Smooth muscle cell (in vitro differentiated cells): ENCODE measurements at regions not wholly inside any gene's neighbourhood (a gene's known extent, or its start where the extent isn't known, plus 50 kb on each side); places are given as distances from the start of the nearest gene placed in this dataset.

Source experiments
- DNase-seq: peaks from one replicate; lab custom pipeline; 2025; ENCODE audit not compliant: unreplicated experiment; lab: John Stamatoyannopoulos, UW
- H2AFZ ChIP-seq: fragments of 200-600 bp; sonication (generic); 2 replicates; pipeline ENCODE4 v1.6.0; 2016; ENCODE audit warnings: antibody characterized with exemption, low read depth, mild to moderate bottlenecking
- H3F3A ChIP-seq: fragments of 200-600 bp; sonication (generic); 2 replicates; pipeline ENCODE4 v1.6.0; 2017; ENCODE audit warnings: antibody characterized with exemption, low read depth
- H3K27ac ChIP-seq: fragments of 200-600 bp; sonication (generic); 2 replicates; pipeline ENCODE4 v1.5.1; 2016; ENCODE audit warnings: low read depth, mild to moderate bottlenecking
- H3K27me3 ChIP-seq: fragments of 200-600 bp; sonication (generic); 2 replicates; pipeline ENCODE4 v1.6.1; 2016; ENCODE audit warnings: low read depth, mild to moderate bottlenecking
- H3K36me3 ChIP-seq: fragments of 200-600 bp; sonication (generic); 2 replicates; pipeline ENCODE4 v1.5.1; 2016; ENCODE audit warnings: low read depth
- H3K4me1 ChIP-seq: fragments of 200-600 bp; sonication (generic); 2 replicates; pipeline ENCODE4 v1.5.1; 2016; ENCODE audit warnings: low read depth
- H3K4me2 ChIP-seq: fragments of 200-600 bp; sonication (generic); 2 replicates; pipeline ENCODE4 v1.6.0; 2016; ENCODE audit warnings: mild to moderate bottlenecking
- H3K4me3 ChIP-seq: fragments of 200-600 bp; sonication (generic); 2 replicates; pipeline ENCODE4 v1.5.1; 2016; ENCODE audit warnings: mild to moderate bottlenecking
- H3K79me2 ChIP-seq: fragments of 200-600 bp; sonication (generic); 2 replicates; pipeline ENCODE4 v1.6.0; 2016; ENCODE audit warnings: low read depth, mild to moderate bottlenecking
- H3K9ac ChIP-seq: fragments of 200-600 bp; sonication (generic); 2 replicates; pipeline ENCODE4 v1.6.0; 2016; ENCODE audit warnings: low read depth
- H3K9me3 ChIP-seq: fragments of 200-600 bp; sonication (generic); replicated peaks from 2 replicates; pipeline ENCODE4 v1.5.1; 2016; ENCODE audit warnings: low read depth
- H4K20me1 ChIP-seq: fragments of 200-600 bp; sonication (generic); 2 replicates; pipeline ENCODE4 v1.6.0; 2016; ENCODE audit warnings: low read depth
- CTCF ChIP-seq: fragments of 200-600 bp; sonication (generic); IDR thresholded peaks from 2 replicates; pipeline ENCODE4 v1.5.1; 2017; ENCODE audit warnings: borderline replicate concordance, mild to moderate bottlenecking, antibody characterized with exemption; ENCODE audit not compliant: insufficient read depth, poor library complexity, severe bottlenecking
- WGBS: methylation state at CpG from one replicate; pipeline ENCODE4 v1.1.7; 2016; ENCODE audit warnings: low lambda C conversion rate; 5-methylcytosine and 5-hydroxymethylcytosine counted together

DNA sequence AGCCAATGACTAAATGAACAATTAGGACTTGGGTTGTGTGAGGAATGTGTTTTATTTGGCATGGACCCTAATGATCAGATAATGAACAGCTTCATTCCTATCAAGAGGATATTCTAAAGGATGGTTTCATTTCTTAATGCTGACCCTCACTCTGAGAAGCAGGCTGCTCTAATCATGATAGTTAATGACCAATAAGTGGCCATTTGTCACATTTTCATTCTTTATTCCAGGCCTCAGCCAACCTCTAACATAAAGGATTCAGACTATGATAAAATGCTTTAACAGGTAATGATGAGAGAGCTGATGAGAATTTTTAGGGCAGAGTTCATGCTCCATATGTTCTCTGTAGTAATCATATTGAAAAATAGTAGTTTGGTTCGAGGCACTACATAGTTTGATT is 301.5 kb upstream of the ARRDC3 start:
- Histone ChIP-seq H3K36me3 (no peaks in the 10 kb centered on the region), H3K9me3 (no peaks in the 10 kb centered on the region), H3K27me3 (no peaks in the 10 kb centered on the region), H3K4me1 (no peaks in the 10 kb centered on the region), H3K4me2 (no peak overlapping the region), H3K27ac (no peak overlapping the region), H3K79me2 (no peaks in the 10 kb centered on the region), H3F3A (no peaks in the 10 kb centered on the region), H2AFZ (no peak overlapping the region), H3K4me3 (no peak overlapping the region), H3K9ac (no peak overlapping the region), H4K20me1 (no peaks in the 10 kb centered on the region)
- no peak for TF ChIP-seq CTCF
- DNase-seq: no peak
- WGBS: 95% methylated on average over 1 of the region's 1 CpG

GRCh38 chr5:91670563-91670962 is 287.4 kb upstream of the ARRDC3 start:
- Histone ChIP-seq H2AFZ (peak overlapping the region; percentile 82), H3K27me3 (no peaks in the 10 kb centered on the region), H3K4me1 (peaks cover 5% of the 10 kb centered on the region), H3K9me3 (no peaks in the 10 kb centered on the region), H3K27ac (no peak overlapping the region), H3K36me3 (no peaks in the 10 kb centered on the region), H4K20me1 (no peaks in the 10 kb centered on the region), H3K9ac (no peak overlapping the region), H3K4me3 (no peak overlapping the region), H3K79me2 (no peaks in the 10 kb centered on the region), H3F3A (no peaks in the 10 kb centered on the region), H3K4me2 (no peak overlapping the region)
- DNase-seq: no peak
- no peak for TF ChIP-seq CTCF
- 40% methylated on average over 4 of the region's 4 CpGs for WGBS

DNA sequence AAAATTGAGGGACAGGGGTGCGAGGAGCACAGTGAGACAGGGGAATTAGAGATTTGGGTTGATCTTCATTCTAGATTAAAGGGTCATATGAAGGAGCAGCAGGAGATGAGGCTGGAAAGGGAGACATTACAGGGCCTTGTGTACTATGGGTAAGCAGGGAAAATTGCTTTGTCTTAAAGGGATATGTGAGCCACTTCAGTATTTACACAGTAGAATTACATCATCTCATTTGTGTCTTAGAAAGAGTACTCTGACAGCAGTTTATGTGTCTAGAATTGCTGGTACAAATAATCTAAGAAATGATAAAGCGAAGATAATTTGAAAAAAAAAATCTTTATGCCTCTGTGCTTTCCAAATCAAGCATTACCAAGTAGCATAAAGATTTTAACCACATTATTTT is 287.0 kb upstream of the ARRDC3 start:
- peak overlapping the region; percentile 82 for H2AFZ ChIP-seq
- no peak overlapping the region for H3K9ac ChIP-seq
- DNase-seq: no peak
- no peaks in the 10 kb centered on the region for H3K36me3 ChIP-seq
- no peak overlapping the region for H3K4me3 ChIP-seq
- H3K4me1 ChIP-seq: peaks cover 5% of the 10 kb centered on the region
- H3K9me3 ChIP-seq: no peaks in the 10 kb centered on the region
- H3K27ac ChIP-seq: no peak overlapping the region
- no peaks in the 10 kb centered on the region for H3K27me3 ChIP-seq
- no peak for TF ChIP-seq CTCF
- H3K4me2 ChIP-seq: no peak overlapping the region
- no peaks in the 10 kb centered on the region for H3K79me2 ChIP-seq
- H4K20me1 ChIP-seq: no peaks in the 10 kb centered on the region
- H3F3A ChIP-seq: no peaks in the 10 kb centered on the region
- WGBS: 95% methylated on average over 2 of the region's 2 CpGs

- H3K27me3 ChIP-seq: no peaks in the 10 kb centered on the region
- H3K27ac ChIP-seq: no peak overlapping the region
- WGBS: 89% methylated on average over 3 of the region's 3 CpGs
- no peak overlapping the region for H3K9ac ChIP-seq
- no peak for DNase-seq
- no peaks in the 10 kb centered on the region for H3K79me2 ChIP-seq
- no peaks in the 10 kb centered on the region for H3K9me3 ChIP-seq
- H3F3A ChIP-seq: no peaks in the 10 kb centered on the region
- H3K4me2 ChIP-seq: no peak overlapping the region
- no peak for TF ChIP-seq CTCF
- H2AFZ ChIP-seq: no peak overlapping the region
- H4K20me1 ChIP-seq: no peaks in the 10 kb centered on the region
- H3K4me1 ChIP-seq: peaks cover 5% of the 10 kb centered on the region
- H3K36me3 ChIP-seq: no peaks in the 10 kb centered on the region
- H3K4me3 ChIP-seq: no peak overlapping the region
Measured at GRCh38 chr5:91668261-91668660, 285.1 kb upstream of the ARRDC3 start.
